ENCODE measurements at regions not wholly inside any gene's neighbourhood (a gene's known extent, or its start where the extent isn't known, plus 50 kb on each side); places are given as distances from the start of the nearest gene placed in this dataset.

- TF ChIP-seq CTCF (IDR thresholded peaks at IDR 0.05) = no peak
- no peak for TF ChIP-seq POLR2A (IDR thresholded peaks at IDR 0.05)
- no peak for TF ChIP-seq POLR2AphosphoS5 (IDR thresholded peaks at IDR 0.05)
Measured at GRCh38 chr2:120473522-120474271, 127.8 kb downstream of the INHBB start.
